ENCODE measurements at regions not wholly inside any gene's neighbourhood (a gene's known extent, or its start where the extent isn't known, plus 50 kb on each side); places are given as distances from the start of the nearest gene placed in this dataset.

- no peaks in the 10 kb centered on the region for H3K9me3 ChIP-seq (ENCODE audit: insufficient read depth, low read length)
- H3K79me2 ChIP-seq (ENCODE audit: insufficient read depth, low read length), result no peaks in the 10 kb centered on the region
- H3K27ac ChIP-seq (ENCODE audit: low read depth, low read length), result no peak overlapping the region
- H3K36me3 ChIP-seq (ENCODE audit: low read length), result no peaks in the 10 kb centered on the region
- H3K9me2 ChIP-seq (replicated peaks; ENCODE audit: insufficient read depth, low read length), result no peaks in the 10 kb centered on the region
- no peaks in the 10 kb centered on the region for H3F3A ChIP-seq (ENCODE audit: insufficient read depth)
- no peak overlapping the region for H3K4me2 ChIP-seq (ENCODE audit: low read depth, low read length, poor library complexity, severe bottlenecking)
- no peak overlapping the region for H2AFZ ChIP-seq (ENCODE audit: low read depth, low read length, severe bottlenecking)
- TF ChIP-seq EZH2phosphoT487 (conservative IDR thresholded peaks at IDR 0.05; ENCODE audit: low read length), result no peak
- TF ChIP-seq, protein P1, sequence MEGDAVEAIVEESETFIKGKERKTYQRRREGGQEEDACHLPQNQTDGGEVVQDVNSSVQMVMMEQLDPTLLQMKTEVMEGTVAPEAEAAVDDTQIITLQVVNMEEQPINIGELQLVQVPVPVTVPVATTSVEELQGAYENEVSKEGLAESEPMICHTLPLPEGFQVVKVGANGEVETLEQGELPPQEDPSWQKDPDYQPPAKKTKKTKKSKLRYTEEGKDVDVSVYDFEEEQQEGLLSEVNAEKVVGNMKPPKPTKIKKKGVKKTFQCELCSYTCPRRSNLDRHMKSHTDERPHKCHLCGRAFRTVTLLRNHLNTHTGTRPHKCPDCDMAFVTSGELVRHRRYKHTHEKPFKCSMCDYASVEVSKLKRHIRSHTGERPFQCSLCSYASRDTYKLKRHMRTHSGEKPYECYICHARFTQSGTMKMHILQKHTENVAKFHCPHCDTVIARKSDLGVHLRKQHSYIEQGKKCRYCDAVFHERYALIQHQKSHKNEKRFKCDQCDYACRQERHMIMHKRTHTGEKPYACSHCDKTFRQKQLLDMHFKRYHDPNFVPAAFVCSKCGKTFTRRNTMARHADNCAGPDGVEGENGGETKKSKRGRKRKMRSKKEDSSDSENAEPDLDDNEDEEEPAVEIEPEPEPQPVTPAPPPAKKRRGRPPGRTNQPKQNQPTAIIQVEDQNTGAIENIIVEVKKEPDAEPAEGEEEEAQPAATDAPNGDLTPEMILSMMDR (IDR thresholded peaks at IDR 0.05; ENCODE audit: insufficient read depth, low read length, poor library complexity, severe bottlenecking), result no peak
- no peaks in the 10 kb centered on the region for H3K27me3 ChIP-seq (ENCODE audit: low read length)
- no peaks in the 10 kb centered on the region for H4K20me1 ChIP-seq (ENCODE audit: low read depth, low read length)
- H3K9ac ChIP-seq (ENCODE audit: low read length), result no peak overlapping the region
- no peak overlapping the region for H3K4me3 ChIP-seq (ENCODE audit: insufficient read depth, low read length, poor library complexity, severe bottlenecking)
Observed at GRCh38 chr9:89793551-89793950, 188.7 kb downstream of the GADD45G start.

DNA sequence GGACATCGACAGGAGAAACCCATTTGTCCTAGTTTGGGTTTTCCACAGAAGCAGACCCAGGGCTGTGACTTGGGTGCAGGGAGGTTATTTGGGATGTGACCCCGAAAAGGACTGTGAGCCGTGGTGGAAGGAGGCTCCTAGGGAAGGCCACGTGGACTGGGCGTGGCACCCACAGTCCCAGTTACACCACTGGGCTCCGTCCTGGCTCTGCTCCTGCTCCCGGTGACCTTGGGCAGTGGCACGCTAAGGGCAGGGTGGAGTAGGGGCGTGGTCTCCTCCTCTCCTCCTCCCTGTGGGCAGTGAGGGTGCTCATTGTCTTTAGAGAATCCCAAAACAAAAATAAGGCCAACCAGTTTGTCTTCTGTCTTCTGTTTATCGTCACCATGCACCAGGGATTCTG lies 190.1 kb downstream of the GADD45G start:
- H3K36me3 ChIP-seq (ENCODE audit: low read length), result no peaks in the 10 kb centered on the region
- H3K9me2 ChIP-seq (replicated peaks; ENCODE audit: insufficient read depth, low read length), result no peaks in the 10 kb centered on the region
- H3K79me2 ChIP-seq (ENCODE audit: insufficient read depth, low read length), result no peaks in the 10 kb centered on the region
- TF ChIP-seq, protein P1 (IDR thresholded peaks at IDR 0.05; ENCODE audit: insufficient read depth, low read length, poor library complexity, severe bottlenecking), result no peak
- TF ChIP-seq EZH2phosphoT487 (conservative IDR thresholded peaks at IDR 0.05; ENCODE audit: low read length), result no peak
- H2AFZ ChIP-seq (ENCODE audit: low read depth, low read length, severe bottlenecking), result no peak overlapping the region
- no peak overlapping the region for H3K4me3 ChIP-seq (ENCODE audit: insufficient read depth, low read length, poor library complexity, severe bottlenecking)
- no peak overlapping the region for H3K9ac ChIP-seq (ENCODE audit: low read length)
- H3K27me3 ChIP-seq (ENCODE audit: low read length), result no peaks in the 10 kb centered on the region
- no peaks in the 10 kb centered on the region for H3F3A ChIP-seq (ENCODE audit: insufficient read depth)
- H3K9me3 ChIP-seq (ENCODE audit: insufficient read depth, low read length), result no peaks in the 10 kb centered on the region
- no peak overlapping the region for H3K27ac ChIP-seq (ENCODE audit: low read depth, low read length)
- H3K4me2 ChIP-seq (ENCODE audit: low read depth, low read length, poor library complexity, severe bottlenecking), result no peak overlapping the region
- no peaks in the 10 kb centered on the region for H4K20me1 ChIP-seq (ENCODE audit: low read depth, low read length)

DNA sequence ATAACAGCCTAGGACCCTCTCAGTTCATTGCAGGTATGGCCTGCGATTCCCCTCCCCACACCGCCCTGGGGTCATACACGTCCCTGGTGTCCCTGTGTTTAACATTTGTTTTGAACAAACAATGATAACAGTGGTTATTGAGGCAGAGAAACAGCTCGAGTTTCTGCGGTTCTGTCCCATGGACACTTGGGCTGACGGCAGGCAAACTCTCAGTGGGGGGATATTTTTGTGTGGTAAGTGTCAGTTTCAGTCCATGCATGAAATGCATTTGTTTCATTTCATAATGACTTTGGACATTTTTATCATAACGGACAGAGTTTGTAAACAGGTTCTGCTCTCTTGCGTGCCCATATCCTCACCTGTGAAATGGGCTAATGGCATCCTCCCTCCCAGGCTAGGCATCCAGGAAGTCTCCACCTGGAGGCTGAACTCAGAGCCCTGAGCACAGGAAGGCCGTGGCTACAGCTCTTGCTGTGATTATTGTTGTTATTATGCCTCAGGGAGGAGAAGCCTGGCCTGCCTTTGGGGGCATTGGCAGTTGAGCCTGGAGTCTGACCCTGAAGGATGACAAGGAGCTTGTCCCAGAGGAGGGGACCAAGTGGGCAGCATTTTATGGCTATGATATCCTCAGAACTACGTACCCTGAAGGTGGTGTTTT lies 190.9 kb downstream of the GADD45G start:
- Histone ChIP-seq H3K4me3 (ENCODE audit: insufficient read depth, low read length, poor library complexity, severe bottlenecking) (no peak overlapping the region), H3K36me3 (ENCODE audit: low read length) (no peaks in the 10 kb centered on the region), H2AFZ (ENCODE audit: low read depth, low read length, severe bottlenecking) (no peak overlapping the region), H4K20me1 (ENCODE audit: low read depth, low read length) (no peaks in the 10 kb centered on the region), H3K9me2 (replicated peaks; ENCODE audit: insufficient read depth, low read length) (no peaks in the 10 kb centered on the region), H3K9ac (ENCODE audit: low read length) (no peak overlapping the region), H3K27ac (ENCODE audit: low read depth, low read length) (no peak overlapping the region), H3K9me3 (ENCODE audit: insufficient read depth, low read length) (no peaks in the 10 kb centered on the region), H3K27me3 (ENCODE audit: low read length) (no peaks in the 10 kb centered on the region), H3F3A (ENCODE audit: insufficient read depth) (no peaks in the 10 kb centered on the region), H3K4me2 (ENCODE audit: low read depth, low read length, poor library complexity, severe bottlenecking) (no peak overlapping the region), H3K79me2 (ENCODE audit: insufficient read depth, low read length) (no peaks in the 10 kb centered on the region)
- no peak for TF ChIP-seq EZH2phosphoT487 (conservative IDR thresholded peaks at IDR 0.05; ENCODE audit: low read length)
- TF ChIP-seq, protein P1 (IDR thresholded peaks at IDR 0.05; ENCODE audit: insufficient read depth, low read length, poor library complexity, severe bottlenecking), result no peak

Measured in SU-DHL-6 (cell line).